HG03460 (cell line): ENCODE measurements at regions not wholly inside any gene's neighbourhood (a gene's known extent, or its start where the extent isn't known, plus 50 kb on each side); places are given as distances from the start of the nearest gene placed in this dataset.

Experiments used
- ATAC-seq: cut with Tn5 transposase; IDR thresholded peaks from one replicate; pipeline ENCODE4 v1.9.1; 2021; ENCODE audit not compliant: unreplicated experiment

DNA sequence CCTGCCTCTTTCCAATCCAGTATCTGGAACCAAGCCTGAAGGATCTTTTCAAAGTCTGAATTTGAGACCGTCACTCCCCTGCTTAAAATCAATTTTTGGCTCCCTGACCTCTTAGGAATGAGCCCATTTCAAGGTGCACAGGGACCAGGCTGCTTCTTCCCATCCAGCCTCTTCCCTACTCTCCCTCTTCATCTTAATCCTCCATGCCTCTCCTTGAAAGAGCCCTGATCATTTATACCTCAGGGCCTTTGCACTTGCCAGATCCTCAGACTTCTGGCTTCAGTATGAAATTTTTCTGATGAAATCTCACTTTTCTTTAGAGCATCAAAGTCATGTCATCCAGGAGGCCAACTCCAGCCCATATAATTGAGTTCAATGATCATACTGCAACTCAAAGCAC, 399.5 kb upstream of the CELF2 start:
- no peak for ATAC-seq

DNA sequence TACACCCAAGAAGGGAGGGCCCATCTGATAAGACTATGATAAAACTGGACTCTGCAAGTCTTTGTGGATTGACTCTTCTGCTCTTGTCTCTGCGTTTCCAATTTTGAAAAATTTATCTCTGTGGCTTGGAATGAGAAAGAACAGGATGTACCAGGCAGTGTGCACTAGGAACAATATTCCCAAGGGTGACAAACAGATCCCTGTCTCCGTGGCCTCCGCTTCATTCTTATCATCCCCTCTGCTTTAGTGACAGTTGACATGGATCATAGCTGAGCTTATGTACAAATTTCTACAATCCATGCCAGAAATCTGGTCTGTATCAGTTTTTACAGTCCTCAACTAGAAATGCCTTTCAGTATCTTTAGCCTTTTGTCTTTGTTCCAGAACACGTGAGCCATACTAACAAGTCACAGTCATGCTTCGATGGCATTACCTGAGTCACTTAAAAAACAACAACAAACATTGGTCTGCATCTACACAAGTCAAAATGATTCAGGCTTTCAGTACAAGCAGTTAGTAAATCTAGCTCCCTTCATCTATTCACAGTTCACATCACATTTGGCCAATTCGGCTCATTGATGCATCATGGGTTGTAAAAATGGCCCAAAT, 393.6 kb upstream of the CELF2 start:
- no peak for ATAC-seq

DNA sequence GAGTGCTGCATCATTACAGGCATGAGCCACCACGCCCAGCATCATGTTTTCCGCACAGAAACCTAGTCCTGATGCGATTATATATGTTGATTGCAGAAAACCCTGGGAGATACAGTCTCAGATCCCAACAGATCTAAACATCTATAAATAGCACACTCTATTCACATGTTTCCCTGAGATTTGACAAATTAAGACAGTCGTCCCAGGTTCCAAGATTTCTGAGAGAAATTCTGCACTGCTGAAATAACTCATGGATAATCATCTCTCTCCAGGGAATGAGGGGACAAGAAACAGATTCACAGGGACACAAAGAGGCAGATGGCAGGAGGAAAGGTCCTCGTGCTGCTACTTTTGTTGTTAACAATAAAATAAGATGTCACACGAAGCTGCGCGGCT, 393.1 kb upstream of the CELF2 start:
- ATAC-seq, result no peak

DNA sequence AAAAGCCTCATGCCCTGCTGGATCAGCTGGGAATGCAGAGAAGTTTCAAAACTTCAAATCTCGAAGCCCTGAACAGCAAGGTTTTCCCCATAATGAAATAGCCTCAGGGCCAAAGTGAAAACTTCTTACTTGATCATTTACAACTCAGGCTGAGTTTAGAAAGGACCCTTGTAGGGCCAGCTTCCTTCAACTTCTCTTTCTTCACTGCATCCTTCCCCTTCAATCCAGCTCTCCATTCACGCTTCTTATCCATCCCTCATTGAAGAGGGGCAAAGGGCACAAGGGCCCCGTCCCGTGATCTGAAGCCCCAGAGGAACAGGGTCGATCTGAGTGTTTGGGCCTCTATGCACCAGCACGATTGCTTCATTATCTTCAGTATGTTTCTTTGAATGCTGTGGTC, 392.2 kb upstream of the CELF2 start:
- ATAC-seq, result no peak

DNA sequence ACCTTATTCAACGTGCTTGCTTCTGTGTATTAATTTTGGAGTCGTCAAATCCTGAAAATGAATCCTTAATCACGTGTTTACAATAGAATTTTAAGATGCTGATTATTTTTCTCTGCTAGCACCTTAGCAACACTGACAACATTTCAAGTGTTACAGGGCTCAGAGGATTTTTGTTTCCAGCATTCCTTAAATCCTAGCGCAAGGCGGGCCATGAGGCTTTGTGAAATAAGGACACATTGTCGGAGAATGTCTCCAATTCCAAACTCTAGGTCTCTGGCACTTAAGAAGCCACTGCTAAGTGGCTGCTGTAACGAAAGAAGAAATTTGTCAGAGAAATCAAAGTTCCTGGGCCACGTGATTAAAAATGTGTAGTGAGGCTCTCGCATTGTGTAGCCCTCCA, 390.9 kb upstream of the CELF2 start:
- no peak for ATAC-seq

DNA sequence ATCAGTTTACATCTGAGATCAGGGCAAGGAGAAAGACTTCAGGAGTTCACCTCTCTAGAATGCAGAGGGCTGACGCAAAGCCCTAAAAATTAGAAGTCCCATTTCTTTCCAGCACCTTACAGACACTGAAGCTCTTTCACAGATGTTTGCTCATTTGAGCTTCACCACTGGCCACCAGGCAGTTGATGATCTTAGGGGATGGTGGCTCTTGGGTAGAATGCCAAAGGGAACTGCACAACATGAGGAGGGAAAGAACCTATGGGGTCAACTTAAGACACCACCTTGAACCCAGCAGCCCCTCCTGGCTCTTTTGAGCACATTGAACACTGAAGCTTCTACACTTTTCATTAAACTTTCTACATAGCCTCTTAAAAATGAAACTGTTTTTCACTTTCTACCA, 390.3 kb upstream of the CELF2 start:
- no peak for ATAC-seq

DNA sequence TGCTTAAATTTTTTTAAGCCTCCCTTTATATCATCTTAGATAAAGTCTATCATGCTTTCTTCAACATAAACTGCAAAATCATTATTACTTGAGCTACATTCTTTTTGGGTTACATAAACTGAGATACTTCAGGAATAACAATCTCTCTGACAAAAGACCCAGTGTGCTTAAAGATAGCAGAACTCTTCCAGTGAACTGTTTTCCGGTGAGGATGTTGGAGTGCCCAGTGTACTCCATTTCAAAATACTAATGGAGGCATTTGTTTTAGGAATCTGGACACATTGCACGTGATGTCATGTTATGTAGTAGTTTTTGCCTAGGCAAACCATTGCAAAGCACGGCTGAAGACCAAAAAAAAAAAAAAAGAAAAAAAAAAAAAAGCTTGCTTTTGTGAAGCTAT, 388.2 kb upstream of the CELF2 start:
- no peak for ATAC-seq

DNA sequence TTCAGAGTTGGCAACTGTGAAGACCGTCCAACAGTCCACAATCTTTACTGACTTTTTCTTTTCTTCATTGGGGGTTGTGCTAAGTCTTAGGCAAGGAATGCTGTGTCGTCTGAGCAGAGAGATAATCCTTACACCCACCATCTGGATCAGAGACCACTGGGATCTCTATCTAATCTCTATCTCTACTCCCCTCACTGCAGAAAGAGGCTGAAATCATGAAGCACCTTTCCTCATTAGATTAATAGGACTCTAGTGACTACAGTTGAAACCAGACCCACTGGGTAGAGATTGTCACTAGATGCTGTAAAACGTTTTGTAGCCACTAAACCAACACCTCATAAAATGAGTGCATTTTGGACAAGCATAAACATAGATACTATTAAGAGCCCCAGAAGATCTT, 387.4 kb upstream of the CELF2 start:
- no peak for ATAC-seq

DNA sequence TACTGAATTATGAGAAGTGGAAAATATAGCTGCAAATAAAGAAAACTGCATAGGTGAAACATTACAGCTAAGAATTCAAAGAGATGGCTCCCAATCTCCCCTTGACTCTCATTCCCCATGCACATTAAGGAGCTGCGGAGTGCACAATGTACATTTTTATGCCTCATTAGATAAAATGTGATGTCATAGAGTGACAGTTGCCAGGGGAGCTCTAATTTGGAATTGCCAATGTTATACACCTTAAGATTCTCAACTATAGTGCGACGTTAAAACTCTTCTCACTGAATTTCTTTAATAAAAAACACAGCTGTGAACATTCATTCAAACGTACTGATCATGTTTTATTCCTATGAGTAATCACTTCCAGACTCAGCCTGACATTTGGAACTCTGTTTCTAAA, 386.9 kb upstream of the CELF2 start:
- no peak for ATAC-seq

DNA sequence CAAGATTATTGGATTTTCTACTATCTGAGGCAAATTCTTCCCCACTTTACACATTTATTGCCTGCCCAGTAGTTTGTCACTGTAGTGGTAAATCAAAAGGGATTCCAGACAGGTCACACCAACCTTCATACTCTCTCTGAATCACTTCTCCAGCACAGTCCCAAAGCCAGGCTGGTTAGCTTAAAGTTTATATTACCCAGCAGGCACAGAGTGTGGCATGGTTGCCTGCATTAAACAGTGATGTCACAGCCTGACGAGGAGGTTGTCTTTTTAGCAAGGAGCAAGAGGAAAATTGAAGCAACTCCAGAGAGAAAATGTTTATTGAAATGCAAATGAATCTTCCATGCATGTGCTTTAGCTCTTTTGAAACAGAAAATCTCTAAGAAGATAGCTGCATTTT, 375.5 kb upstream of the CELF2 start:
- ATAC-seq, result no peak

DNA sequence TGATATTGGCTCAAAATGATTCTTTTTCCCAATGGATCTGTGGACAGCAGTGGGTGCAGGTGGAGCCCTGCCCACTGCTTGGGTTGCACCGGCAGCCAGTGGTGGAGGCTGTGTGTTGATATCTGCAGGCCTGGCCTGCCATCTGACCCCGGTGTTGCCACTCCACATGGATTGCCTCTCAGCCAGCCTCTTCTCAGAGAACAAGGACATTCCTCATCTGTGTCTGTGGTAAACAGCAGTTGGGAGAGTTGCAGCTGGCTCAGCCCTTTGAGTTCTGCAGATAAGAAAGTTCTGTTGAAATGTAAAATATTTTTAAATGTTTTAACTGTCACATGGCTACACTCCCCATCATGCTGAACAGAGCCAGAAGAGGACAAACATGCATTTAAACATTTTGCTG, 374.9 kb upstream of the CELF2 start:
- ATAC-seq, result no peak

DNA sequence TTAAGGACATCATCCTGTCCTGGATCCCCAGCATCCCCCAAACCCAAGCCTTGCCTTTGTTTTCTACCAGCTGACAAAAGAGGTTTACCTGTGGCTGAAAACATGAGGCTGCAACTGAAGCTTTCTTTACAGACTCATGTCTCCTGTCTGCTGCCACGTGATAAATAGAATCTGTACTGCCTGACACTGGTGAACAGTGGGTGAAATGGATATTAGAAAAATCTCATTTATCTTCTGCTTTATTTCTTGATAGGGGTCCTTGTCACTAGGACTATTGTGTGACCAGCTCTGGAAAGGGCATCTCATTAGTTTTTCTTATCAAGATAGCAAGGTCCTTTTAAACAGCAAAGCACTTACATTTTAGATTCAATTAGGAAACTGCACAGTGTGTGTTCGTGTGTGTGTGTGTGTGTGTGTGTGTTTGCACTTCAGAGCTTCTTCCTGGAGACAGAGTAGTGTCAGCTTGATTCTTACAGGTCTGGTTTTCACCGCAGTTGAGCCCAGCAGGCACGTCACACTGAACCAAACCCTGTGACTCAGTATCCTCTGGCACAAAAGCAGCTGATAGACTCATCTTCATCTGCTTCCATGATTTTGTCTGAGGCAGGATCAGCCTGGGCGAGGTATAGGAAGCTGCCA, 373.5 kb upstream of the CELF2 start:
- no peak for ATAC-seq

DNA sequence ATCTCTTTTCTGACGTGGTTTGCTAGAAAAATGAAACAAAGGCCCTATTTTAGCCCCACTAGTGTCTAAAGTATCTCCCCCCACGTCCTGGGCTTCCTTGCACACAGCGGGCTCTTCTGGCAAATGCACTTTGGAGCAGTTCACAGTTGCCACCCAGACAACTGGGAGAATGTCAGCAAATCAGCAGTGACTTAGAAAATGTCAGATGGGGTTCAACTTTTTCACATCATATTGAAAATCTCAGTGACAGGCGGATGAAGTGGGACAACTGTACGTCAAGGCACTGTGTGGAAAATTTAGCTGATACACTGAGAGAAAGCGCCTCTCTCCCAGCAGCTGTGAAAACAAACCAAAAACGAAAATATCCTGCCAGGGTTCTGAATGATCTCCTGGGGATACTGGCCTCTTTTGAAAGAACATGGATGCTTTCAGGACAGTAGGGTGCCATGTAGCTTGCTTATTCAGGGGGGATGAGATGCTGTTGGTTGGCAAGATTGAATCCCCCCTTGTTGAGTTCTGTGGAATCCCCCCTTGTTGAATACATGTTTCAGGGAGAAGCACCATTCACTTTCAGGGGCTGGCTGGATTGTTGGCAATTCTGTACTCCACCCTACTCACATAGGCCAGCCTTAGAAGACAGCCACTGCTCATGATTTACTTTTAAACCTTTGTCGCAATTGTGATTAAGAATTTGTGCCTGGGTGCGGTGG, 372.8 kb upstream of the CELF2 start:
- ATAC-seq, result no peak

DNA sequence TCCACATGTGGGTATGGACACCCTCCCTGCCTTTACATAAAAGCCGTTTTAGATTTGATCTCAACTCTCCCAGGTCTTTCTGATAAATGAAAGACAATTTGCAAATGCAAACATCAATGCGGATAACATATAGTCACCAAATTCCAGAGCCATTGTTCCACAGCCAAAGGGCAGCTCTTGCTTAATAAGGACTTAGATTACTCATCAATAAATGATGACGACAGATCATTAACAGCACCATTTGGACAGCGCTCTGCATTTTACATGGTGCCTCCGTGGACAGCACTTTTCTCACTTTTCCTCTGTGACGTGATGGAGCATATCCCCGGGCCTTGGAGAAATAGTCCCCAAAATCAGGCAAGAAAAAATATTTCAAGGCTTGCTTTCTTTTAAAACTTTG, 370.3 kb upstream of the CELF2 start:
- ATAC-seq, result no peak

DNA sequence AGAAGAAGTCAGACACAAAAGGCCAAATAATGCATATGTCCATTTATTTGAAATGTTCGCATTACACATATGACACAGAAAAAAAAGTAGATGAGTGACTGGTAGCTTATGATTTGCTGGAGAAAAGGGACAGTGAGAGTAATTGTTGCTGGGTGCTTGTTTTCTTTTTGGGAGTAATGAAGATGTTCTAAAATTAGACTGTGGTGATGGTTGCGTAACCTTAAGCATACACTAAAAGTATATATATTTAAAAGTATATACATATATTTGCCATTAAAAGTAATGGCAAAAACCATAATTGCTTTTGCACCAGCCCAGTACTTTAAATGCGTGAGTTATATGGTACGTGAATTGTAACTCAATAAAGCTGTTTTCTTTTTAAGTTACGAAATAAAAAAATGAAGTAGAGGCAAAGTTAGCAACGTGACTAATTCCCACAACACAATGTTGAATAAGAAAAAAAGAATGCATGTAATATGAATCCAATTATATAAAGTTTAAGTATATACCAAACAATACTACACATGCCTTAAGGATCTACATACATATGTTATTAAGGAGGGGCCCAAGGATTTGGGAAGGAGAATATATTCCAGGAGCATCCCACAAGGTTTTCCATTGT, 360.4 kb upstream of the CELF2 start:
- no peak for ATAC-seq

DNA sequence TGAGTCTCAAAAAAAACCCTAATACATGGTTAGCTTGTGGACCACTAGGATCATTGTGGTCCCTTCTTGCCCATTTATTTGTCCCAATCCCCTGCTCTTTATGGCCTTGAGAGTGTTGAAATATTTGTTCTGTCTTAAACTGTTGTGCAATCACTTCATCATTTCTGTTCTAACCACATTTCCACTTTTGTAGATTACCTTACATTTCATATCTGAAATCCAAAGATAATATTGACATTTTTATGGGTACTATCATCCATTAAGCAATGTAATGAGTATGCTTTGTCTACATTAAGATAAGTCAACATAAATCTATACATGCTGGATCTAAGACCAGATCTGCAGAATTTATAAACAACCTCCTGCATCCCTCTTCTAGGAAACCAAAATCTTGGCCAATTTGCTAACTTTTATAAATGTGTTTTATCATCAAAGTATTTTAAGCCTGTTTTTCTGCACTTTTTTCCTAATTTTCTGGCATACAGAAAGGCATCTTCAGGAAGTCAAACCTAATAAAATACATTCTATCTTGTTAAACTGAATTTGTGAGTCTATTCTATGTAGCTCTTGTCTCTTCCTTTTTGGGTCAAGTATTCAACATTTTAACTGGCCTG, 359.4 kb upstream of the CELF2 start:
- no peak for ATAC-seq

DNA sequence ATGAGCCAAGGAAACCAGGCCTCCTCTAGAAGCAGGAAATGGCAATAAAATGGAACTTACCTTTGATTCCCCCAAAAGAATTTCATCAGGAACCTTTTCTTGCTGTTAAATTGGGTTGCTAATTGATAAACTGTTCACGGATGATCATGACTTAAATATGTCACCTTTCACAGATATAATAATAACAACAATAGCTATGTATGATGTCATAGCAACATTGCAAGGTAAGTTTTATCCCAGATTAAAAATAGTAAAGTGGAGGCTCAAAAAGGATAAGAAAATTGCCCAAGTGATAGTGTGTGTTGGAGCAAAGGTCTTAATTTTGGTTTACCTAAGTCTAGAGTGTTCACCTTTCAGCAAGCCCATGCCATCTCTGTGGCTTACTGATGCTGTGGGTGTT, 357.6 kb upstream of the CELF2 start:
- no peak for ATAC-seq

DNA sequence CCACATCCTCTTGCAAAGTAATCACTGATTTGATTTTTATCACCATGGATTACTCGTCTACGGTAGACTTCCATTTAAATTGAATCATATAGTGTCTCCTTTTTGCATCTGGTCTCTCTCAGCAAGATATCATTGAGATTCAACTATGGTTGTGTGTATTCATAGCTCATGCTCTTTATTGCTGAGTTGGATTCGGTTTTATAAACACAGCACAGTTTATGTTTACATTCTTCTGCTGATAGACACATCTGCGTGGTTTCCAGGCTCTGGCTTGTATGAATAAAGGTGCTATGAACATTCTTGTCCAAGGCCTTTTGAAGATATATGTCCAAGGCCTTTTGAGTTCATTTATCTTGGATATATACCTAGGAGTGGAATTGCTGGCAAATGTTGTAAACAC, 356.5 kb upstream of the CELF2 start:
- no peak for ATAC-seq

DNA sequence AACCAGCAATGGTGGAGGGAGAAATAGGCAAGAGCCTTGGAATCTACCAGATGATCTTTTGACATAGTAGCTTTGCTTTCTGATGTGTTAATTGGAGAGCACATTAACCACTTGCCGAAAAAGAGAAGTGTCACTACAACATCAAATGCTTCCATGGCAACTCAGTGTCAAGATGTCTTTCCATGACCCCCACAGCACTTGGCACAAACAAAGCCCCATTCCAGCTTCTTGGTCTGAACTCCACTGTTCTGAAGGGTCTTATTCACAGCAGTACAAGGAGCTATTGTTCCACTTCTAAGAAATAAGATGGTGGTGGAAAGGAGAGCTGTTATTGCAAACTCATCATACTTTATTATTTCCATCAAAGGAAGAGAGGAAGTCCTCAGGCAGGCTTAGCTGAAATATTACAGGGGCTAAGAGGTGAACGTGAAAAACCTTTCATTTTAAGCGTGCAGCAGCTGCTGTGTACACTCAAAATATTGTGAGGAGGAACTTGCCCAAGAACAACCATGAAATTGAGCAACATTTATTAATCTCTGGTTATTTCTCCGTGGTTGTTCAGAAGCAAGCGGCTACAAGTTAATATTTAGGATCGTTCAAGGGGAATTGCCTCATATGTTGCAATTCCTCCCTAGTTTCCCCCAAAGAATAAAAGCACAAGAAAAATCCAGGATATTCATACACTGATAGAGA, 354.8 kb upstream of the CELF2 start:
- ATAC-seq, result no peak

DNA sequence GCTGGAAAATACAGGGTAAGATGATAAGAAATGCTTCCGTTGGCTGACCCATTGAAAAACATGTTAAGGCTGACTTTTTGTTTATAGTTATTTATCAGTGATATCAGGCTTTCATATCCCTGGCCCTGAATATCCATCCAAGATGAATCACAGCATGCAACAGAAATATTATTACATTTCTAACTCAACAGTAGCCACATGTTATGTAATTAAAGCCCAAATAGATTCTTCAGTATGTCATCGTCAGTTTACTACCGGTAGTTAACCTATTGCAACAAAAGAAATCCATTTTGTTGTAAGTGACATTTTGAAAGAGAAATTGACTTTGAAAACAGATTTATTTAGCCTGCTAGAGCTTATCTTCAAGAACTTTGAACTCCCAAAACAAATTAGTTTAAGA, 354.1 kb upstream of the CELF2 start:
- ATAC-seq, result no peak

DNA sequence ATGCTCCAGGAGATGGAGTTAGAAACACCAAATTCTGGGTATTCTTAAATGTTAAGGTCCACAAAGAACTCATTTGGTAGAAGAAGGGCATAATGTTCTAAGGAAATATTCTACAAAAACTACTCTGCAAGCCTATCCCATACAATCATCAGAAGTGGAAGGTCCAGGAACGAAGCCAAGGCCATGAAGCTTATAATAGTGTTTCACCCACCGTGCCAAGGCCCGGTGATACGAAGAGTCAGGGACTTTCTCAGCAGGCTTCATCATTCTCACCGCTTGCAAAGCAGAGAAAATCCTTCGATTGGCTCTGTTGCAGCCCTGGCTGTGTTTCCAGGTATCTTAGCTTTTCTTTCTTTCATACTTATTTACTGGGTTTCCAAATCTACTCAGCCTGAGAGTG, 351.9 kb upstream of the CELF2 start:
- no peak for ATAC-seq
